WERI-Rb-1 (cell line): ENCODE measurements at regions not wholly inside any gene's neighbourhood (a gene's known extent, or its start where the extent isn't known, plus 50 kb on each side); places are given as distances from the start of the nearest gene placed in this dataset.

ENCODE experiments used
- DNase-seq: peaks from one replicate; pipeline ENCODE4 v3.0.0-alpha.2; 2020
- H3K27ac ChIP-seq: fragments of 250-450 bp; sonication (Bioruptor Pico); 2 replicates; pipeline ENCODE4 v1.5.1; 2020; ENCODE audit warnings: mild to moderate bottlenecking, moderate library complexity
- H3K27me3 ChIP-seq: fragments of 250-450 bp; sonication (Bioruptor Pico); 2 replicates; pipeline ENCODE4 v1.5.1; 2021; ENCODE audit warnings: mild to moderate bottlenecking, low read depth, moderate library complexity; ENCODE audit not compliant: insufficient read depth, severe bottlenecking
- H3K36me3 ChIP-seq: fragments of 250-450 bp; sonication (Bioruptor Pico); 2 replicates; pipeline ENCODE4 v1.5.1; 2020; ENCODE audit warnings: mild to moderate bottlenecking, moderate library complexity
- H3K4me3 ChIP-seq: 2 replicates; pipeline ENCODE4 v1.5.1; 2011; ENCODE audit warnings: low read depth, mild to moderate bottlenecking, control low read depth, low read length
- H3K9me3 ChIP-seq: fragments of 250-450 bp; sonication (Bioruptor Pico); 2 replicates; pipeline ENCODE4 v1.5.1; 2021; ENCODE audit warnings: mild to moderate bottlenecking, moderate library complexity; ENCODE audit not compliant: severe bottlenecking
- CTCF ChIP-seq: IDR thresholded peaks from 2 replicates; pipeline ENCODE4 v1.5.1; 2011; ENCODE audit warnings: low read depth, mild to moderate bottlenecking, control low read depth, inconsistent platforms, low read length

GRCh38 chr14:38399652-38400051, 143.8 kb upstream of the CLEC14A start:
- DNase-seq, result no peak
- H3K9me3 ChIP-seq, result no peaks in the 10 kb centered on the region
- peaks cover 50% of the 10 kb centered on the region for H3K27me3 ChIP-seq
- no peak for TF ChIP-seq CTCF
- H3K4me3 ChIP-seq, result no peak overlapping the region
- no peaks in the 10 kb centered on the region for H3K36me3 ChIP-seq
- H3K27ac ChIP-seq, result no peak overlapping the region

DNA sequence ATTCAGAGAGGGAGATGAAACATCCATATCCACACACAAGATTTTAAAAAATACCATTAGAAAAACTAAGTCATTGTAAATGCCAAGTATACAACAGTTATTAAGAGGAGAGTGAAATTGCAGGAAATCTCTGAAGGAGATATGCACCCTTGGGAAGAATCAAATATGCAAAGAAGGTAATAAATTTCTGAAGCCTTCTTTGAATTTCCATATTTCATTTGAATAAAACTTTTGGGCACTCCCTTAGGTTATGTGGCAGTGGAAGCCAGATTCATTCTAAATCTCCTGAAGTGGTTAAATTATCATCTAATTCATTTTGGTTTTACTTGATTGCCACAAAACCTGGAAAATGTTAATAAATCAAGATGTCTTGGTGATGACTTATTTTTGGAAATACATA, 138.9 kb upstream of the CLEC14A start:
- Histone ChIP-seq H3K27ac (no peak overlapping the region), H3K4me3 (no peak overlapping the region), H3K36me3 (no peaks in the 10 kb centered on the region), H3K27me3 (peaks cover 36% of the 10 kb centered on the region), H3K9me3 (no peaks in the 10 kb centered on the region)
- no peak for DNase-seq
- TF ChIP-seq CTCF, result no peak

GRCh38 chr14:38394064-38394463, 138.2 kb upstream of the CLEC14A start:
- no peak overlapping the region for H3K4me3 ChIP-seq
- H3K27ac ChIP-seq, result no peak overlapping the region
- peaks cover 34% of the 10 kb centered on the region for H3K27me3 ChIP-seq
- DNase-seq, result no peak
- no peaks in the 10 kb centered on the region for H3K36me3 ChIP-seq
- TF ChIP-seq CTCF, result no peak
- no peaks in the 10 kb centered on the region for H3K9me3 ChIP-seq

DNA sequence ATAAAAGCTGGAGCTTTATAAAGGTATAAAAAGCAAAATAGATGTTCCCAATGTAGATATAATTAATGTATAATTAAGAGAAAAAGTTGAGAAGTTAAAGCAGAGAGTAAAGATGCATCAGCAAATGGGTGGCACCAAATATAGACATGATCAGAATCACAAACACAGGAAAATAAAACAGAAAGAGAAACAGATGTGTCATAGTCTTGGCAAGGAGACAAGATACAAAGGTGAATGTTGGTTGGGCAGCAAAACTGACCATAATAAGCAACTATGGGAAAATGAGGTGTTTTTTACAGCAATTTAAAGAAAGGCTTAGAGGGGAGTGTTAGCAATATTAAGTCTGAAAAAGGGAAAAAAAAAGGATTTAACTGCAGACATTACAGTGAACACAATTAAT, 135.4 kb upstream of the CLEC14A start:
- H3K27ac ChIP-seq, result no peak overlapping the region
- no peaks in the 10 kb centered on the region for H3K9me3 ChIP-seq
- DNase-seq, result no peak

DNA sequence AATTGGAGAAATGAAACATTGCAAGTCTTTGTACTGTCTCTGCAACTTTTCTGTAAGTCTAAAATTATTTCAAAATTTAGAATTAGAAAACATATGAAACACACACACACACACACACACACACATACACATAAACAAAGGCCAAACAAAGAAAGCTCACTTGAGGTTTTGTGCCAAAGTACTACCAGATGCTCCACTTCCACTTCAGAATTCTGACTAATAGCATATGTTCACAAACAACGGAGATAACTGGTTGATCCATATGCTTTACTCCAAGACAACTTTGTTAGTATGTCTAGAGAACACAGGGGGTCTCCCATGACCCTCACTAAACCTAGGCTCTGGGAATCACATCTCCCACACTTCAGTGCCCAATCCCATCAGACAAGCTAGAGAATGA, 133.8 kb upstream of the CLEC14A start:
- Histone ChIP-seq H3K9me3 (no peaks in the 10 kb centered on the region), H3K27me3 (peaks cover 23% of the 10 kb centered on the region), H3K36me3 (no peaks in the 10 kb centered on the region), H3K4me3 (no peak overlapping the region), H3K27ac (no peak overlapping the region)
- DNase-seq, result no peak
- no peak for TF ChIP-seq CTCF

More for the DNA sequence above, 135.4 kb upstream of the CLEC14A start:
- no peak for TF ChIP-seq CTCF
- Histone ChIP-seq H3K27me3 (peaks cover 30% of the 10 kb centered on the region), H3K36me3 (no peaks in the 10 kb centered on the region), H3K4me3 (no peak overlapping the region)

DNA sequence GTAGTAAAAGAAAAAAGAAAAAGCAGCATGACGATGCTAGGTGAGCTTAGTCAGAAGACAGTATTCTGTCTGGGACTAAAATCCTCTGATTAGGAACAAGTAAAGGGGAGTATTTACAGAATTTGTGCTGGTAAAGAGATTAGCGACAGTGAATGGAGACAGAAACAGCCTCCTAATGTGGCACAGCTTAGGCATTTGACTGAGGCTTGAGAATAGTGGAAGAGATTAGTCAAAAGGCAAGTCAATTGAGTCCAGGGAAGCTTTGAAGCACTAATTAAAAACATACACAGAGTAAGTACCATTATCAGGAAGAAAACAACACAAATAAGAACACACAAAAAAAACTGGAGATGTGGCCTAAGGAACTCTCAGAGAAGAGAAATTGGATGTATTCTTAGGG, 131.9 kb upstream of the CLEC14A start:
- DNase-seq, result no peak
- Histone ChIP-seq H3K36me3 (no peaks in the 10 kb centered on the region), H3K4me3 (no peak overlapping the region), H3K27me3 (peaks cover 26% of the 10 kb centered on the region), H3K9me3 (no peaks in the 10 kb centered on the region), H3K27ac (no peak overlapping the region)
- no peak for TF ChIP-seq CTCF
